ENCODE measurements at regions not wholly inside any gene's neighbourhood (a gene's known extent, or its start where the extent isn't known, plus 50 kb on each side); places are given as distances from the start of the nearest gene placed in this dataset.

- ATAC-seq, result no peak
- intact Hi-C loops (cut with DNase I), result no loop called here
- no peak for TF ChIP-seq CTCF (IDR thresholded peaks at IDR 0.05)
- Histone ChIP-seq H3K4me1 (no peaks in the 10 kb centered on the region), H3K27ac (no peak overlapping the region), H3K36me3 (no peaks in the 10 kb centered on the region), H3K4me3 (no peak overlapping the region), H3K9me3 (no peaks in the 10 kb centered on the region), H3K27me3 (peaks cover 0 to 6% (median 0%) of the 10 kb centered on the region in 4 donors)
- WGBS, 2 donors, result 54 to 61% methylated on average over 5 of the region's 5 CpGs
- no peak for DNase-seq
- FAIRE-seq, result no peak
These were observed 145.6 kb downstream of the WT1 start for GRCh38 chr11:32289701-32290100.

- Histone ChIP-seq H3K36me3 (no peaks in the 10 kb centered on the region), H3K9me3 (no peaks in the 10 kb centered on the region), H3K27ac (no peak overlapping the region), H3K4me1 (no peaks in the 10 kb centered on the region), H3K27me3 (peaks cover 0 to 6% (median 0%) of the 10 kb centered on the region in 4 donors), H3K4me3 (no peak overlapping the region)
- ATAC-seq (no peak), DNase-seq (no peak), FAIRE-seq (no peak)
- no peak for TF ChIP-seq CTCF (IDR thresholded peaks at IDR 0.05)
- intact Hi-C loops (cut with DNase I), result no loop called here
- 35 to 37% methylated on average over 3 of the region's 3 CpGs for WGBS, 2 donors
These were observed 144.6 kb downstream of the WT1 start for GRCh38 chr11:32290783-32291182.

- ATAC-seq, result peak in 2 of 4 donors; percentile 16 to 25
- no peaks in the 10 kb centered on the region for H3K4me1 ChIP-seq
- intact Hi-C loops (cut with DNase I), result no loop called here
- TF ChIP-seq CTCF (IDR thresholded peaks at IDR 0.05), result no peak
- no peaks in the 10 kb centered on the region for H3K27me3 ChIP-seq
- no peaks in the 10 kb centered on the region for H3K9me3 ChIP-seq
- no peak overlapping the region for H3K4me3 ChIP-seq
- WGBS, 2 donors, result 39 to 41% methylated on average over 4 of the region's 4 CpGs
- no peak for FAIRE-seq
- no peaks in the 10 kb centered on the region for H3K36me3 ChIP-seq
- DNase-seq, result no peak
- H3K27ac ChIP-seq, result no peak overlapping the region
These were observed 137.7 kb downstream of the WT1 start for GRCh38 chr11:32297611-32298011.

- intact Hi-C loops (cut with DNase I), result no loop called here
- no peak for TF ChIP-seq CTCF (IDR thresholded peaks at IDR 0.05)
- 53 to 64% methylated on average over 4 of the region's 4 CpGs for WGBS, 2 donors
- Histone ChIP-seq H3K27ac (no peak overlapping the region), H3K4me1 (no peaks in the 10 kb centered on the region), H3K9me3 (no peaks in the 10 kb centered on the region), H3K36me3 (no peaks in the 10 kb centered on the region), H3K27me3 (no peaks in the 10 kb centered on the region), H3K4me3 (no peak overlapping the region)
- DNase-seq (no peak), ATAC-seq (no peak), FAIRE-seq (no peak)
These were observed 132.5 kb downstream of the WT1 start for GRCh38 chr11:32302826-32303225.

DNA sequence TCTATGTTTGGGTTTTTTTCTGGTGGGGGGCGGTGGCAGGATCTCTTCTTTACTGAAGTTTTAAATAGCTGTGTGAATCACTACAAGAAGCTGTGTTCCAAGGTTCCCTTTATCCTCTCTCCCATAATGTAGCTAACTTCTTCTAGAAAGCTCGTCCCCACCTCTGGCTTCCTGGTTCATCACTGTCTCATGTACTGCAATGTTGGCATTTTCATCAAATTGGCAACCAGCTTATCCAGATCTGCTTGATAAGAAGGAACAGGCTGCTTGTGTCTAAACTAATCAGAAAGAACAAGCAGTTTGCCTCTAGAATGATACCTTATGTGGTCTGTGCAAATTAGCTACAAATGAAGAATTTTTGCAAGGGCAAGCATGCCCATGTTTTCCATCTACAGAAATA is 130.8 kb downstream of the WT1 start:
- no peak overlapping the region for H3K4me3 ChIP-seq
- intact Hi-C loops (cut with DNase I), result no loop called here
- no peaks in the 10 kb centered on the region for H3K36me3 ChIP-seq
- H3K9me3 ChIP-seq, result no peaks in the 10 kb centered on the region
- H3K27me3 ChIP-seq, result no peaks in the 10 kb centered on the region
- DNase-seq (no peak), ATAC-seq (no peak), FAIRE-seq (no peak)
- H3K4me1 ChIP-seq, result no peaks in the 10 kb centered on the region
- TF ChIP-seq CTCF (IDR thresholded peaks at IDR 0.05), result no peak
- 58 to 61% methylated on average over 2 of the region's 2 CpGs for WGBS, 2 donors
- H3K27ac ChIP-seq, result no peak overlapping the region
